Natural killer cell treated with Interleukin-12 subunit alpha and Interleukin-12 subunit beta and Interleukin-15 and Interleukin-18, amount 100 ng/mL, for 72 hours (primary cell): ENCODE measurements at regions not wholly inside any gene's neighbourhood (a gene's known extent, or its start where the extent isn't known, plus 50 kb on each side); places are given as distances from the start of the nearest gene placed in this dataset.
"Not testable (repeated sequence)": the region's sequence is repeated elsewhere in the genome, so short reads cannot be mapped to it uniquely, and the experiment has no call there.

ENCODE experiments used
- ATAC-seq, 2 donors: fragments of 150-1000 bp; cut with Tn5 transposase in 1 of 2; sonication (Bioruptor Pico), chemical (Tn5 transposase) in 1 of 2; 2 replicates each; pipeline ENCODE4 v1.10.0; 2021
- DNase-seq: peaks from one replicate; pipeline ENCODE4 v3.0.0; 2022; ENCODE audit warnings: low spot score
- H3K27ac Mint-ChIP-seq, 2 donors: 1 replicate in 1 of 2; 2 replicates in 1 of 2; pipeline ENCODE4 v1.8.0; 2022; ENCODE audit warnings: mixed read lengths in 2 of 2, mild to moderate bottlenecking in 1 of 2, moderate library complexity in 1 of 2
- H3K27me3 Mint-ChIP-seq, 2 donors: 1 replicate in 1 of 2; 2 replicates in 1 of 2; pipeline ENCODE4 v1.8.0; 2022; ENCODE audit warnings: mixed read lengths in 2 of 2
- H3K36me3 Mint-ChIP-seq: one replicate; pipeline ENCODE4 v1.8.0; 2022; ENCODE audit warnings: mixed read lengths
- H3K4me1 Mint-ChIP-seq, 2 donors: 1 replicate in 1 of 2; 2 replicates in 1 of 2; pipeline ENCODE4 v1.8.0; 2022; ENCODE audit warnings: low read depth in 2 of 2, mixed read lengths in 2 of 2, mild to moderate bottlenecking in 1 of 2
- H3K4me3 Mint-ChIP-seq: one replicate; pipeline ENCODE4 v1.8.0; 2022; ENCODE audit warnings: mixed read lengths
- H3K9me3 Mint-ChIP-seq: 2 replicates; pipeline ENCODE4 v1.8.0; 2022; ENCODE audit warnings: mixed read lengths

- Mint-ChIP-seq H3K27ac (no peak overlapping the region), H3K4me1 (no peaks in the 10 kb centered on the region), H3K9me3 (peaks cover 9% of the 10 kb centered on the region), H3K27me3 (no peaks in the 10 kb centered on the region), H3K4me3 (no peak overlapping the region), H3K36me3 (peaks cover 6% of the 10 kb centered on the region)
- DNase-seq (no peak), ATAC-seq (no peak)
Observed at GRCh38 chr13:86563308-86563707, 764.1 kb upstream of the SLITRK6 start.

- ATAC-seq = no peak
- DNase-seq = no peak
- Mint-ChIP-seq H3K36me3 (peaks cover 6% of the 10 kb centered on the region), H3K4me3 (no peak overlapping the region), H3K27ac (no peak overlapping the region), H3K4me1 (no peaks in the 10 kb centered on the region), H3K9me3 (peaks cover 9% of the 10 kb centered on the region), H3K27me3 (no peaks in the 10 kb centered on the region)
Observed at GRCh38 chr13:86567119-86567518, 767.9 kb upstream of the SLITRK6 start.

DNA sequence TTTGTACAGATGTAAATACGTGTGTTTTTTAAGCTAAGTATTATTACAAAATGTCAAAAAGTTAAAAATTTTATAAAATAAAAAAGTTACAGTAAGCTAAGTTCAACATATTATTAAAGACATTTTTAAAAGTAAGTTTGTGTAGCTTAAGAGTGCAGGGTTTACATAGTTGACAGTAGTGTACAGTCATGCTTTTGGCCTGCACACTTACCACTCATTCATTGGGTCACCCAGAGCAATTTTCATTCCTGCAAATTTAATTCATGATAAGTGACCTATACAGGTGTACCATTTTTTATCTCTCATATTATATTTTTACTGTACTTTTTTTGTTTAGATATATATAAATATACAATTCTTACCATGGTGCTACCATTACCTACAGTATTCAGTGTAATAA, 769.9 kb upstream of the SLITRK6 start:
- peaks cover 6% of the 10 kb centered on the region for H3K36me3 Mint-ChIP-seq
- H3K27ac Mint-ChIP-seq = no peak overlapping the region
- H3K27me3 Mint-ChIP-seq = no peaks in the 10 kb centered on the region
- H3K4me3 Mint-ChIP-seq = no peak overlapping the region
- no peaks in the 10 kb centered on the region for H3K4me1 Mint-ChIP-seq
- DNase-seq = no peak
- H3K9me3 Mint-ChIP-seq = peaks cover 12% of the 10 kb centered on the region
- no peak for ATAC-seq

GRCh38 chr13:86569974-86570373, 770.8 kb upstream of the SLITRK6 start:
- Mint-ChIP-seq H3K4me1 (no peaks in the 10 kb centered on the region), H3K4me3 (no peak overlapping the region), H3K9me3 (peaks cover 15% of the 10 kb centered on the region), H3K27me3 (no peaks in the 10 kb centered on the region), H3K27ac (no peak overlapping the region), H3K36me3 (peaks cover 6% of the 10 kb centered on the region)
- no peak for DNase-seq
- ATAC-seq = no peak

GRCh38 chr13:86572115-86572514, 772.9 kb upstream of the SLITRK6 start:
- H3K36me3 Mint-ChIP-seq = peaks cover 6% of the 10 kb centered on the region
- peaks cover 15% of the 10 kb centered on the region for H3K9me3 Mint-ChIP-seq
- DNase-seq = no peak
- no peak overlapping the region for H3K4me3 Mint-ChIP-seq
- H3K27ac Mint-ChIP-seq = no peak overlapping the region
- no peak for ATAC-seq
- H3K4me1 Mint-ChIP-seq = no peaks in the 10 kb centered on the region
- H3K27me3 Mint-ChIP-seq = no peaks in the 10 kb centered on the region

DNA sequence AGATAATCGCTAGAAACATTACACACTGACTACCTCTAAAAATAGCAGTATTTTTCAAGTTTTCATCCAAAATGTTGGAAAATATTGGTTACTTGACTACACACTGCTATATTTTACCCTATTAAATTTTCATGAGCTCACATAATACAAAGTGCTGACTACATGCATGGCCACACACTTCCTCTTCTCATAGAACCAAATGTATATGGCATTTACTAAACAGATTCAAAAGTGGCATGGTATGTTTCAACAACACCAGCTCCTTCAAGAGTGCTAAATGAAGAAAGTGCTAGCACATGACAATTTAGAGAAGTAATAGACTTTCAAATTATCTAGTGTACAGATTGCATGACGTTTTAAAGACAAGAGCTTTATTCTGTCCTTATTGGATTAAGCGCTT, 780.4 kb upstream of the SLITRK6 start:
- no peak overlapping the region for H3K4me3 Mint-ChIP-seq
- H3K4me1 Mint-ChIP-seq = no peaks in the 10 kb centered on the region
- peaks cover 8% of the 10 kb centered on the region for H3K9me3 Mint-ChIP-seq
- no peaks in the 10 kb centered on the region for H3K36me3 Mint-ChIP-seq
- H3K27ac Mint-ChIP-seq = no peak overlapping the region
- ATAC-seq (no peak), DNase-seq (no peak)
- no peaks in the 10 kb centered on the region for H3K27me3 Mint-ChIP-seq

- no peak for ATAC-seq
- H3K27ac Mint-ChIP-seq = no peak overlapping the region
- peaks cover 8% of the 10 kb centered on the region for H3K9me3 Mint-ChIP-seq
- no peak for DNase-seq
- no peak overlapping the region for H3K4me3 Mint-ChIP-seq
- H3K27me3 Mint-ChIP-seq = no peaks in the 10 kb centered on the region
- H3K4me1 Mint-ChIP-seq = no peaks in the 10 kb centered on the region
- H3K36me3 Mint-ChIP-seq = no peaks in the 10 kb centered on the region
Observed at GRCh38 chr13:86581706-86582105, 782.5 kb upstream of the SLITRK6 start.

GRCh38 chr13:86584301-86584700, 785.1 kb upstream of the SLITRK6 start:
- H3K9me3 Mint-ChIP-seq = peaks cover 13% of the 10 kb centered on the region
- no peak for DNase-seq
- no peaks in the 10 kb centered on the region for H3K4me1 Mint-ChIP-seq

DNA sequence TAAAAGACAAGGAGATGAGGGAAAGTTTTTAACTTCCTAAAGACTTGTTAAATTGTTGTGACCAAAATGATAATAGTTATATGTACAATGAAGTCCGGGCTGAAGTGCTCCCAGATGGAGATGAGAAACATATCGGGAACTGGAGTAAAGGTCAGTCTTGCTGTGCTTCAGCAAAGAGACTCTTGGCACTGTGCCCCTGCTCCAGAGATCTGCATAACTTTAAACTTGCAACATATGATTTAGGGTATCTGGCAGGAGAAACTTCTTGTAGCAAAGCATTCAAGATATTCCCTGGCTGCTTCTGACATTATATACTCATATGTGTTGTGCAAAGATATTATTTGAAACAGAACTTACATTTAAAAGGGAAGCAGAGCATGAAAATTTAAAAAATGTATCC, 786.6 kb upstream of the SLITRK6 start:
- no peaks in the 10 kb centered on the region for H3K36me3 Mint-ChIP-seq

More at GRCh38 chr13:86584301-86584700, 785.1 kb upstream of the SLITRK6 start:
- Mint-ChIP-seq H3K36me3 (no peaks in the 10 kb centered on the region), H3K27ac (no peak overlapping the region), H3K27me3 (no peaks in the 10 kb centered on the region), H3K4me3 (no peak overlapping the region)
- ATAC-seq = no peak

DNA sequence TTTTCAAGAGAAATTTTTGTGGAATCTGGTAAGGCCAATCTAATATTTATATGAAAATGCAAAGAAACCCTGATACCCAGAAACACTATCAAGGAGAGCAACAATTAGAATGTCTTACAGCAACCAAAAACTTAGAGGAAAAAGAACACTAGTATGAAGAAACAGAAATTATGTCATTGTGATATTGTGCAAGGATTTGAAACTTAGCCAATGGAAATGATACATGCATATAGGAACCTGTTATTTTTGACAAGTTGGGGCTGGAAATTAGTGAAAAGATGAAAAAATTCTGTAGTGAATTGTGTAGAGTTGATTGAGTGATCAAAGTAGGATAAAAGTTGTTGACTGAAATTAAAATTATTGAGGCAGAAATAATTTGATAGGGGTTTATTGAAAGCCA, 792.6 kb upstream of the SLITRK6 start:
- no peaks in the 10 kb centered on the region for H3K27me3 Mint-ChIP-seq
- peaks cover 5% of the 10 kb centered on the region for H3K36me3 Mint-ChIP-seq

More for the DNA sequence above, 786.6 kb upstream of the SLITRK6 start:
- H3K4me1 Mint-ChIP-seq = no peaks in the 10 kb centered on the region
- H3K27ac Mint-ChIP-seq = no peak overlapping the region
- no peak for ATAC-seq
- peaks cover 13% of the 10 kb centered on the region for H3K9me3 Mint-ChIP-seq
- H3K4me3 Mint-ChIP-seq = no peak overlapping the region
- no peaks in the 10 kb centered on the region for H3K27me3 Mint-ChIP-seq
- DNase-seq = no peak

GRCh38 chr13:86601351-86601750, 802.1 kb upstream of the SLITRK6 start:
- ATAC-seq (no peak), DNase-seq (no peak)
- Mint-ChIP-seq H3K27me3 (no peaks in the 10 kb centered on the region), H3K4me1 (no peaks in the 10 kb centered on the region), H3K27ac (no peak overlapping the region), H3K36me3 (no peaks in the 10 kb centered on the region), H3K4me3 (no peak overlapping the region), H3K9me3 (peaks cover 9% of the 10 kb centered on the region)

More for the DNA sequence above, 792.6 kb upstream of the SLITRK6 start:
- no peak for DNase-seq
- H3K27ac Mint-ChIP-seq = no peak overlapping the region
- H3K4me1 Mint-ChIP-seq = no peaks in the 10 kb centered on the region
- no peak for ATAC-seq
- H3K9me3 Mint-ChIP-seq = peaks cover 13% of the 10 kb centered on the region
- no peak overlapping the region for H3K4me3 Mint-ChIP-seq

DNA sequence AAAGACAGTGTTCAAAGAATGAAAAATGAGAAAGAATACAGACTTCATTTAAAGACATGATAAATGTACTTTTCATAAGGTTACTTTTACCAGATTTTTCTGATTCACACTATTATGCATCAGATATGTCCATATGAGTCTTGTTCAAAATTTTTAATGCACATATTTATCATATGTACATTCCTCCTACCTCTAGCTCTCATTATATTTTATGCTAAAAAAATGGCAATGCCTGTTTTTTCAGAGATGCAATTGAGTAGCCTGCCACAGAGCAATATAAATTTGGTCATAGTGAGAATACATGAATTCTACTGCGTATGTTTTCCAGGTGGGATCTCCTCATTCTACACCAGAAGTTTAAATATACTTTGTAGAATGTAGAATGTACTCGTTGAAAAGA, 807.0 kb upstream of the SLITRK6 start:
- Mint-ChIP-seq H3K27me3 (no peaks in the 10 kb centered on the region), H3K27ac (no peak overlapping the region), H3K4me3 (no peak overlapping the region), H3K36me3 (no peaks in the 10 kb centered on the region), H3K9me3 (peaks cover 5% of the 10 kb centered on the region), H3K4me1 (no peaks in the 10 kb centered on the region)
- no peak for ATAC-seq
- no peak for DNase-seq

- DNase-seq (no peak), ATAC-seq (no peak)
- Mint-ChIP-seq H3K36me3 (peaks cover 3% of the 10 kb centered on the region), H3K27ac (no peak overlapping the region), H3K4me3 (no peak overlapping the region), H3K9me3 (peaks cover 13% of the 10 kb centered on the region), H3K4me1 (no peaks in the 10 kb centered on the region), H3K27me3 (no peaks in the 10 kb centered on the region)
Observed at GRCh38 chr13:86608701-86609100, 809.5 kb upstream of the SLITRK6 start.

DNA sequence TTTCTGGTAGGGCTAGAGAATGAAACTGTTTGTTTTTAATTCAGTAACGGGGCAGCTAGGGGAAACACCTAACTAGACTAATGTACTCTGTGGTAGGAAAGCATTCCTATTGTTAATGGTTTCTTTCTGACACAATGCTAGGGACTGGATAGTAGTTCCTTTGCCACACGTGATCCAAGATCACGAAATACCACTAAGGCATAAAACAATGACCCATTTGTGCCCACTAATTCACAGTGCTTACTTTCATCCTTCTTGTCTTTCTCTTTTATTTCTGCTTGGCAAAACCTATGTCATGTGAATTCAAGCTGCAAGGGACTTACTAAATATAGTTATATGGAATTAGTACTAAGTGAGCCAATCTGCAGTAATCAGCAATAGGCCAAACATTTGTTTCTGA, 834.1 kb upstream of the SLITRK6 start:
- Mint-ChIP-seq H3K27me3 (no peaks in the 10 kb centered on the region), H3K4me3 (no peak overlapping the region), H3K27ac (no peak overlapping the region), H3K4me1 (no peaks in the 10 kb centered on the region), H3K9me3 (peaks cover 8% of the 10 kb centered on the region), H3K36me3 (no peaks in the 10 kb centered on the region)
- DNase-seq (no peak), ATAC-seq (no peak)

GRCh38 chr13:86651171-86651570, 852.0 kb upstream of the SLITRK6 start:
- not testable (repeated sequence) for H3K4me1 Mint-ChIP-seq, H3K27ac Mint-ChIP-seq, H3K36me3 Mint-ChIP-seq, H3K4me3 Mint-ChIP-seq, H3K27me3 Mint-ChIP-seq, ATAC-seq, DNase-seq
- H3K9me3 Mint-ChIP-seq = peaks cover 10% of the 10 kb centered on the region
